Panc1 (cell line): ENCODE measurements at regions not wholly inside any gene's neighbourhood (a gene's known extent, or its start where the extent isn't known, plus 50 kb on each side); places are given as distances from the start of the nearest gene placed in this dataset.

Experiments
- POLR2AphosphoS5 ChIP-seq: IDR thresholded peaks from 2 replicates; pipeline ENCODE4 v1.6.1; 2012; ENCODE audit warnings: mild to moderate bottlenecking, low read depth, low read length, moderate library complexity
- SIN3A ChIP-seq: IDR thresholded peaks from 2 replicates; pipeline ENCODE4 v1.6.1; 2012; ENCODE audit warnings: low read depth, mild to moderate bottlenecking, low read length, moderate library complexity, borderline replicate concordance; ENCODE audit not compliant: insufficient read depth
- TCF7L2 ChIP-seq: IDR thresholded peaks from 2 replicates; pipeline ENCODE4 v1.6.1; 2011; ENCODE audit warnings: mild to moderate bottlenecking, low read depth, low read length, inconsistent platforms
- TF ChIP-seq, protein P1 (sequence below): fragments of 450-650 bp; IDR thresholded peaks from 2 replicates; pipeline ENCODE4 v1.5.1; 2017; ENCODE audit warnings: mild to moderate bottlenecking
- TF ChIP-seq, protein P2 (sequence below), 2 experiments: IDR thresholded peaks; 2 replicates each; pipeline ENCODE4 v1.6.1; 2011 to 2012; ENCODE audit warnings: low read depth in 2 of 2, control low read depth in 1 of 2, low read length in 1 of 2, mild to moderate bottlenecking in 1 of 2, moderate library complexity in 1 of 2; ENCODE audit not compliant: insufficient read depth in 1 of 2

DNA sequence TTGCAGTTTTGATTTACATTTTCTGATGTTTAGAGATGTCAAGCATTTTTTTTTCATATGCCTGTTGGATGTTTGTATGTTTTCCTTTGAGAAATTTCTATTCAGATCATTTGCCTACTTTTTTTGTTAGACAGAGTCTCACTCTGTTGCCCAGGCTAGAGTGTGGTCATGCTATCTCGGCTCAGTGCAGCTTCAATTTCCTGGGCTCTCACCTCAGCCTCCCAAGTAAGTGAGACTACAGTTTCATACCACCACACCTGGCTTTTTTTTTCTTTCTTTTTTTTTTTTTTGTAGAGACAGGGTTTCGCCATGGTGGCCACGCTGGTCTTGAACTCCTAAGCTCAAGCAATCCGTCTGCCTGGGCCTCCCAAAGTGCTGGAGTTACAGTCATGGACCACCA, 291.7 kb downstream of the SLITRK2 start:
- TF ChIP-seq, protein P1, sequence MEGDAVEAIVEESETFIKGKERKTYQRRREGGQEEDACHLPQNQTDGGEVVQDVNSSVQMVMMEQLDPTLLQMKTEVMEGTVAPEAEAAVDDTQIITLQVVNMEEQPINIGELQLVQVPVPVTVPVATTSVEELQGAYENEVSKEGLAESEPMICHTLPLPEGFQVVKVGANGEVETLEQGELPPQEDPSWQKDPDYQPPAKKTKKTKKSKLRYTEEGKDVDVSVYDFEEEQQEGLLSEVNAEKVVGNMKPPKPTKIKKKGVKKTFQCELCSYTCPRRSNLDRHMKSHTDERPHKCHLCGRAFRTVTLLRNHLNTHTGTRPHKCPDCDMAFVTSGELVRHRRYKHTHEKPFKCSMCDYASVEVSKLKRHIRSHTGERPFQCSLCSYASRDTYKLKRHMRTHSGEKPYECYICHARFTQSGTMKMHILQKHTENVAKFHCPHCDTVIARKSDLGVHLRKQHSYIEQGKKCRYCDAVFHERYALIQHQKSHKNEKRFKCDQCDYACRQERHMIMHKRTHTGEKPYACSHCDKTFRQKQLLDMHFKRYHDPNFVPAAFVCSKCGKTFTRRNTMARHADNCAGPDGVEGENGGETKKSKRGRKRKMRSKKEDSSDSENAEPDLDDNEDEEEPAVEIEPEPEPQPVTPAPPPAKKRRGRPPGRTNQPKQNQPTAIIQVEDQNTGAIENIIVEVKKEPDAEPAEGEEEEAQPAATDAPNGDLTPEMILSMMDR, result no peak
- TF ChIP-seq, protein P2, sequence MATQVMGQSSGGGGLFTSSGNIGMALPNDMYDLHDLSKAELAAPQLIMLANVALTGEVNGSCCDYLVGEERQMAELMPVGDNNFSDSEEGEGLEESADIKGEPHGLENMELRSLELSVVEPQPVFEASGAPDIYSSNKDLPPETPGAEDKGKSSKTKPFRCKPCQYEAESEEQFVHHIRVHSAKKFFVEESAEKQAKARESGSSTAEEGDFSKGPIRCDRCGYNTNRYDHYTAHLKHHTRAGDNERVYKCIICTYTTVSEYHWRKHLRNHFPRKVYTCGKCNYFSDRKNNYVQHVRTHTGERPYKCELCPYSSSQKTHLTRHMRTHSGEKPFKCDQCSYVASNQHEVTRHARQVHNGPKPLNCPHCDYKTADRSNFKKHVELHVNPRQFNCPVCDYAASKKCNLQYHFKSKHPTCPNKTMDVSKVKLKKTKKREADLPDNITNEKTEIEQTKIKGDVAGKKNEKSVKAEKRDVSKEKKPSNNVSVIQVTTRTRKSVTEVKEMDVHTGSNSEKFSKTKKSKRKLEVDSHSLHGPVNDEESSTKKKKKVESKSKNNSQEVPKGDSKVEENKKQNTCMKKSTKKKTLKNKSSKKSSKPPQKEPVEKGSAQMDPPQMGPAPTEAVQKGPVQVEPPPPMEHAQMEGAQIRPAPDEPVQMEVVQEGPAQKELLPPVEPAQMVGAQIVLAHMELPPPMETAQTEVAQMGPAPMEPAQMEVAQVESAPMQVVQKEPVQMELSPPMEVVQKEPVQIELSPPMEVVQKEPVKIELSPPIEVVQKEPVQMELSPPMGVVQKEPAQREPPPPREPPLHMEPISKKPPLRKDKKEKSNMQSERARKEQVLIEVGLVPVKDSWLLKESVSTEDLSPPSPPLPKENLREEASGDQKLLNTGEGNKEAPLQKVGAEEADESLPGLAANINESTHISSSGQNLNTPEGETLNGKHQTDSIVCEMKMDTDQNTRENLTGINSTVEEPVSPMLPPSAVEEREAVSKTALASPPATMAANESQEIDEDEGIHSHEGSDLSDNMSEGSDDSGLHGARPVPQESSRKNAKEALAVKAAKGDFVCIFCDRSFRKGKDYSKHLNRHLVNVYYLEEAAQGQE (IDR thresholded peaks at IDR 0.05; ENCODE audit: insufficient read depth in 1 of 2, low read depth in 2 of 2, low read length in 1 of 2), result no peak
- TF ChIP-seq POLR2AphosphoS5, result no peak
- TF ChIP-seq SIN3A, result no peak
- no peak for TF ChIP-seq TCF7L2
